ENCODE measurements at regions not wholly inside any gene's neighbourhood (a gene's known extent, or its start where the extent isn't known, plus 50 kb on each side); places are given as distances from the start of the nearest gene placed in this dataset.

DNA sequence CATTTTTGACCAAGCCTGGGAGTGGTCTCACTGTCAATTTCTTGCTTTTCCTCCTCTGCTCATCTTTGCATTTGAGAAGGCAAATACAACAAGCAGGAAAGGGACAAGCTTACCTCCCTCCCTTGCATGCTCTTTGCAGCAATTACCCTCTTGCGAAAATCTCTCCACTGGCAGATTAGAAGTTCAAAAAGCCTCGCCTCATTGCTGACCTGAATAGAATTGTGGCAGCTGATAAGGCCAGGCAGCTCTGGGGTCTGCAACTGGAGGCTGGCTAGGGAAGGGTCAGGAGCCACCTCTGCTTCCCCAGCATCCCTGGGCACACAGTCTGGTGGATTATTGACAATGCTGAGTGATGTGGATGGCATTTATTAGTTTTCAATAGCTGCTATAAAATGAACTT lies 362.3 kb upstream of the KIF2A start:
- ChIA-PET CTCF (interaction anchor here (0.8 to 3.0 kb wide), 6 partner anchors 10 to 200 kb away, joined by 3 to 10 read pairs (median 4); no protein-coding TSS in a partner anchor), POLR2A (no interaction called here)
- H3K36me3 ChIP-seq (replicated peaks in 1 of 2; ENCODE audit: control insufficient read depth in 1 of 2, insufficient read depth in 2 of 2, low read length in 1 of 2): no peaks in the 10 kb centered on the region
- H3K9me2 ChIP-seq: no peaks in the 10 kb centered on the region
- H3F3A ChIP-seq (replicated peaks; ENCODE audit: insufficient read depth): no peaks in the 10 kb centered on the region
- no peaks in the 10 kb centered on the region for H3K9me3 ChIP-seq
- no peak overlapping the region for H2AFZ ChIP-seq (ENCODE audit: low read depth)
- 78% methylated on average over 2 of the region's 2 CpGs for WGBS (ENCODE audit: low lambda C conversion rate)
- no peaks in the 10 kb centered on the region for H3K4me1 ChIP-seq (ENCODE audit: control insufficient read depth in 1 of 2, insufficient read depth in 2 of 2, low read depth in 1 of 2, low read length in 1 of 2)
- H3K9ac ChIP-seq: no peak overlapping the region
- no peaks in the 10 kb centered on the region for H4K20me1 ChIP-seq (ENCODE audit: insufficient read depth)
- H3K4me3 ChIP-seq (ENCODE audit: low read depth in 2 of 2, low read length in 1 of 2): no peak overlapping the region
- TF ChIP-seq RAD21 (IDR thresholded peaks at IDR 0.05; ENCODE audit: low read length) (no peak), FOXM1 (IDR thresholded peaks at IDR 0.05; ENCODE audit: low read depth) (no peak), SIN3A (IDR thresholded peaks at IDR 0.05; ENCODE audit: borderline replicate concordance, low read depth, low read length) (no peak), JUND (IDR thresholded peaks at IDR 0.05) (no peak), MEF2A (IDR thresholded peaks at IDR 0.05; ENCODE audit: borderline replicate concordance, low read depth) (no peak), GATA2 (CRISPR knock-in tag; IDR thresholded peaks at IDR 0.05) (no peak), EP300 (IDR thresholded peaks at IDR 0.05; ENCODE audit: borderline replicate concordance in 1 of 2, low read depth in 1 of 2, low read length in 1 of 2) (no peak), NRF1 (IDR thresholded peaks at IDR 0.05; ENCODE audit: low read depth, low read length) (no peak), SMC3 (IDR thresholded peaks at IDR 0.05; ENCODE audit: low read depth, low read length) (no peak), FOSL2 (IDR thresholded peaks at IDR 0.05; ENCODE audit: borderline replicate concordance, low read depth) (no peak), TEAD4 (IDR thresholded peaks at IDR 0.05; ENCODE audit: borderline replicate concordance, insufficient read depth) (no peak), POLR2AphosphoS5 (IDR thresholded peaks at IDR 0.05; ENCODE audit: low read depth, low read length) (no peak), RFX5 (IDR thresholded peaks at IDR 0.05; ENCODE audit: low read length) (no peak), TAF1 (IDR thresholded peaks at IDR 0.05; ENCODE audit: borderline replicate concordance, low read depth, low read length) (no peak), RCOR1 (IDR thresholded peaks at IDR 0.05; ENCODE audit: low read length) (no peak), NFIC (IDR thresholded peaks at IDR 0.05; ENCODE audit: borderline replicate concordance) (no peak)
- TF ChIP-seq, protein P1, sequence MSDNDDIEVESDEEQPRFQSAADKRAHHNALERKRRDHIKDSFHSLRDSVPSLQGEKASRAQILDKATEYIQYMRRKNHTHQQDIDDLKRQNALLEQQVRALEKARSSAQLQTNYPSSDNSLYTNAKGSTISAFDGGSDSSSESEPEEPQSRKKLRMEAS (IDR thresholded peaks at IDR 0.05; ENCODE audit: low read depth): no peak
- TF ChIP-seq, protein P2, sequence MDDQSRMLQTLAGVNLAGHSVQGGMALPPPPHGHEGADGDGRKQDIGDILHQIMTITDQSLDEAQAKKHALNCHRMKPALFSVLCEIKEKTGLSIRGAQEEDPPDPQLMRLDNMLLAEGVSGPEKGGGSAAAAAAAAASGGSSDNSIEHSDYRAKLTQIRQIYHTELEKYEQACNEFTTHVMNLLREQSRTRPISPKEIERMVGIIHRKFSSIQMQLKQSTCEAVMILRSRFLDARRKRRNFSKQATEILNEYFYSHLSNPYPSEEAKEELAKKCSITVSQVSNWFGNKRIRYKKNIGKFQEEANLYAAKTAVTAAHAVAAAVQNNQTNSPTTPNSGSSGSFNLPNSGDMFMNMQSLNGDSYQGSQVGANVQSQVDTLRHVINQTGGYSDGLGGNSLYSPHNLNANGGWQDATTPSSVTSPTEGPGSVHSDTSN (IDR thresholded peaks at IDR 0.05): no peak
- TF ChIP-seq, protein P3, sequence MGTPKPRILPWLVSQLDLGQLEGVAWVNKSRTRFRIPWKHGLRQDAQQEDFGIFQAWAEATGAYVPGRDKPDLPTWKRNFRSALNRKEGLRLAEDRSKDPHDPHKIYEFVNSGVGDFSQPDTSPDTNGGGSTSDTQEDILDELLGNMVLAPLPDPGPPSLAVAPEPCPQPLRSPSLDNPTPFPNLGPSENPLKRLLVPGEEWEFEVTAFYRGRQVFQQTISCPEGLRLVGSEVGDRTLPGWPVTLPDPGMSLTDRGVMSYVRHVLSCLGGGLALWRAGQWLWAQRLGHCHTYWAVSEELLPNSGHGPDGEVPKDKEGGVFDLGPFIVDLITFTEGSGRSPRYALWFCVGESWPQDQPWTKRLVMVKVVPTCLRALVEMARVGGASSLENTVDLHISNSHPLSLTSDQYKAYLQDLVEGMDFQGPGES (IDR thresholded peaks at IDR 0.05; ENCODE audit: low read depth, low read length): no peak
- DNase-seq: no peak
- H3K79me2 ChIP-seq (ENCODE audit: insufficient read depth): no peaks in the 10 kb centered on the region
- no peaks in the 10 kb centered on the region for H3K27me3 ChIP-seq (ENCODE audit: insufficient read depth)
- no peak overlapping the region for H3K4me2 ChIP-seq
- no peak overlapping the region for H3K27ac ChIP-seq (ENCODE audit: low read depth in 2 of 2, low read length in 1 of 2)
